ENCODE measurements at regions not wholly inside any gene's neighbourhood (a gene's known extent, or its start where the extent isn't known, plus 50 kb on each side); places are given as distances from the start of the nearest gene placed in this dataset.

GRCh38 chr15:87758794-87759418 lies 497.6 kb downstream of the NTRK3 start:
- TF ChIP-seq CTCF (IDR thresholded peaks at IDR 0.05) (no peak), POLR2AphosphoS5 (IDR thresholded peaks at IDR 0.05) (no peak), POLR2A (IDR thresholded peaks at IDR 0.05) (no peak)

Data from breast epithelium (tissue), 3 donors.